ENCODE measurements at regions not wholly inside any gene's neighbourhood (a gene's known extent, or its start where the extent isn't known, plus 50 kb on each side); places are given as distances from the start of the nearest gene placed in this dataset.

DNA sequence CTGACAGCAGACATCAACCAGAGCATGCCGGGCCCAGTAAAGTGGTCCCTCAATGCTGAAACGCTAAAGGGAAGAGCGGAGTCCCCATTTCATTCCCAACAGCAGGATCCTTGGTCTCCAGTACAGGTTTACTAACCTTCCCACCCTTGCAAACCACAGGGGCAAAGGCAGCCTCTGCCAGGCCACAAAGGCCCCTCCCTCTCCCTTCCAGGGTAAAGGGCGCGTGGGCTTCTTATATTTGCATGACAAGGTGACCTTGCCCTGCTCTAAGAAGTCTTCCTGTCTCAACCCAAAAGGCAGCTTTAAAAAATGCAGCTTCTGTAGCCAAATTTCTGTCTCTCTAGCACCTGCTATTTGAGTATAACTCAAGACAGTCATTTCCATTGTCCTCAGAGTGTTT is 131.5 kb upstream of the PTCH1 start:
- Histone ChIP-seq H3K18ac (ENCODE audit: low read depth, low read length) (no peak overlapping the region), H3K56ac (ENCODE audit: extremely low read depth, insufficient read depth, low read length) (no peak overlapping the region), H2AK5ac (ENCODE audit: low read depth, low read length) (no peak overlapping the region), H3K9ac (ENCODE audit: low read depth, low read length) (no peak overlapping the region), H3K79me1 (ENCODE audit: low read depth in 1 of 2, low read length in 2 of 2) (no peaks in the 10 kb centered on the region), H2AFZ (replicated peaks; ENCODE audit: low read length, poor library complexity) (no peak overlapping the region), H2AK9ac (replicated peaks; ENCODE audit: low read depth, low read length, poor library complexity) (no peak overlapping the region), H3K4me1 (ENCODE audit: control insufficient read depth, insufficient read depth, low read length) (no peaks in the 10 kb centered on the region), H4K91ac (ENCODE audit: insufficient read depth, low read depth, low read length) (no peak overlapping the region), H4K8ac (ENCODE audit: low read depth in 2 of 2, low read length in 2 of 2) (no peak overlapping the region), H3K23ac (ENCODE audit: low read depth, low read length) (no peak overlapping the region), H3K4me3 (ENCODE audit: insufficient read depth, low read depth, low read length) (no peak overlapping the region), H3K4me2 (ENCODE audit: low read depth, low read length) (no peak overlapping the region), H3K9me1 (ENCODE audit: insufficient read depth, low read length) (no peaks in the 10 kb centered on the region), H2BK15ac (ENCODE audit: low read depth, low read length) (no peak overlapping the region), H2BK5ac (ENCODE audit: low read depth, low read length, poor library complexity, severe bottlenecking) (no peak overlapping the region), H4K5ac (ENCODE audit: low read depth, low read length) (no peak overlapping the region), H2BK120ac (ENCODE audit: low read depth, low read length) (no peak overlapping the region), H3K9me3 (ENCODE audit: control insufficient read depth, insufficient read depth, low read length) (no peaks in the 10 kb centered on the region), H3K14ac (replicated peaks; ENCODE audit: low read depth, low read length) (no peak overlapping the region), H3K4ac (ENCODE audit: low read depth, low read length) (no peak overlapping the region), H3K36me3 (ENCODE audit: control insufficient read depth, insufficient read depth, low read length) (no peaks in the 10 kb centered on the region), H4K20me1 (ENCODE audit: insufficient read depth, low read length) (no peaks in the 10 kb centered on the region), H2BK20ac (ENCODE audit: low read depth, low read length) (no peak overlapping the region), H3K27ac (ENCODE audit: insufficient read depth, low read length) (no peak overlapping the region), H3K27me3 (ENCODE audit: control insufficient read depth, insufficient read depth, low read length) (peaks cover 2% of the 10 kb centered on the region; the same call in 1 of the 2 replicates)
- no peak for TF ChIP-seq RAD21 (IDR thresholded peaks at IDR 0.05; ENCODE audit: low read length)
- no peak for TF ChIP-seq NFE2L2 (IDR thresholded peaks at IDR 0.05; ENCODE audit: low read depth, low read length)
- TF ChIP-seq MAFK (IDR thresholded peaks at IDR 0.05; ENCODE audit: low read depth, low read length) = no peak
- no peak for TF ChIP-seq CEBPB (IDR thresholded peaks at IDR 0.05; ENCODE audit: low read depth, low read length)
- TF ChIP-seq, protein P1, sequence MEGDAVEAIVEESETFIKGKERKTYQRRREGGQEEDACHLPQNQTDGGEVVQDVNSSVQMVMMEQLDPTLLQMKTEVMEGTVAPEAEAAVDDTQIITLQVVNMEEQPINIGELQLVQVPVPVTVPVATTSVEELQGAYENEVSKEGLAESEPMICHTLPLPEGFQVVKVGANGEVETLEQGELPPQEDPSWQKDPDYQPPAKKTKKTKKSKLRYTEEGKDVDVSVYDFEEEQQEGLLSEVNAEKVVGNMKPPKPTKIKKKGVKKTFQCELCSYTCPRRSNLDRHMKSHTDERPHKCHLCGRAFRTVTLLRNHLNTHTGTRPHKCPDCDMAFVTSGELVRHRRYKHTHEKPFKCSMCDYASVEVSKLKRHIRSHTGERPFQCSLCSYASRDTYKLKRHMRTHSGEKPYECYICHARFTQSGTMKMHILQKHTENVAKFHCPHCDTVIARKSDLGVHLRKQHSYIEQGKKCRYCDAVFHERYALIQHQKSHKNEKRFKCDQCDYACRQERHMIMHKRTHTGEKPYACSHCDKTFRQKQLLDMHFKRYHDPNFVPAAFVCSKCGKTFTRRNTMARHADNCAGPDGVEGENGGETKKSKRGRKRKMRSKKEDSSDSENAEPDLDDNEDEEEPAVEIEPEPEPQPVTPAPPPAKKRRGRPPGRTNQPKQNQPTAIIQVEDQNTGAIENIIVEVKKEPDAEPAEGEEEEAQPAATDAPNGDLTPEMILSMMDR (conservative IDR thresholded peaks at IDR 0.05; ENCODE audit: low read depth, low read length) = no peak
- no peak for TF ChIP-seq FOS (IDR thresholded peaks at IDR 0.05; ENCODE audit: low read depth, low read length)
- TF ChIP-seq SMC3 (IDR thresholded peaks at IDR 0.05; ENCODE audit: low read depth, low read length) = no peak
- no peak for TF ChIP-seq RFX5 (IDR thresholded peaks at IDR 0.05; ENCODE audit: low read depth, low read length)
- TF ChIP-seq, protein P2, sequence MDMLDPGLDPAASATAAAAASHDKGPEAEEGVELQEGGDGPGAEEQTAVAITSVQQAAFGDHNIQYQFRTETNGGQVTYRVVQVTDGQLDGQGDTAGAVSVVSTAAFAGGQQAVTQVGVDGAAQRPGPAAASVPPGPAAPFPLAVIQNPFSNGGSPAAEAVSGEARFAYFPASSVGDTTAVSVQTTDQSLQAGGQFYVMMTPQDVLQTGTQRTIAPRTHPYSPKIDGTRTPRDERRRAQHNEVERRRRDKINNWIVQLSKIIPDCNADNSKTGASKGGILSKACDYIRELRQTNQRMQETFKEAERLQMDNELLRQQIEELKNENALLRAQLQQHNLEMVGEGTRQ (IDR thresholded peaks at IDR 0.05; ENCODE audit: low read depth, low read length) = no peak
- TF ChIP-seq CHD1 (IDR thresholded peaks at IDR 0.05; ENCODE audit: low read depth, low read length) = no peak
- TF ChIP-seq, protein P3, sequence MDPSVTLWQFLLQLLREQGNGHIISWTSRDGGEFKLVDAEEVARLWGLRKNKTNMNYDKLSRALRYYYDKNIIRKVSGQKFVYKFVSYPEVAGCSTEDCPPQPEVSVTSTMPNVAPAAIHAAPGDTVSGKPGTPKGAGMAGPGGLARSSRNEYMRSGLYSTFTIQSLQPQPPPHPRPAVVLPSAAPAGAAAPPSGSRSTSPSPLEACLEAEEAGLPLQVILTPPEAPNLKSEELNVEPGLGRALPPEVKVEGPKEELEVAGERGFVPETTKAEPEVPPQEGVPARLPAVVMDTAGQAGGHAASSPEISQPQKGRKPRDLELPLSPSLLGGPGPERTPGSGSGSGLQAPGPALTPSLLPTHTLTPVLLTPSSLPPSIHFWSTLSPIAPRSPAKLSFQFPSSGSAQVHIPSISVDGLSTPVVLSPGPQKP (IDR thresholded peaks at IDR 0.05; ENCODE audit: borderline replicate concordance, low read depth, low read length) = no peak
- TF ChIP-seq RCOR1 (IDR thresholded peaks at IDR 0.05; ENCODE audit: insufficient replicate concordance, low read length) = no peak
- no peak for TF ChIP-seq MXI1 (IDR thresholded peaks at IDR 0.05; ENCODE audit: borderline replicate concordance, low read depth, low read length)
- no peak for TF ChIP-seq MAZ (IDR thresholded peaks at IDR 0.05; ENCODE audit: borderline replicate concordance, low read depth, low read length)
- no peak for TF ChIP-seq POLR2A (IDR thresholded peaks at IDR 0.05; ENCODE audit: low read depth, low read length)
- TF ChIP-seq BHLHE40 (IDR thresholded peaks at IDR 0.05; ENCODE audit: low read depth, low read length) = no peak
- ATAC-seq (ENCODE audit: low read depth) (no peak), DNase-seq (no peak)
- BruUV-seq (replicated peaks) = no TSS peak
- WGBS, 2 experiments (ENCODE audit: extremely low coverage in 2 of 2, insufficient read length in 1 of 2) = 100% methylated on average over 2 of the region's 5 CpGs; no CpG with 5 or more reads in 1 of the 2 experiments
- dilution Hi-C loops (cut with HindIII; ENCODE audit: low sequenced_read_pairs, unreplicated experiment) (no loop called here), in situ Hi-C loops (cut with MboI; ENCODE audit: low sequenced_read_pairs) (no loop called here), intact Hi-C loops (cut with micrococcal nuclease) (no loop called here)
- CTCF ChIA-PET = no interaction called here
- POLR2A ChIA-PET (ENCODE audit: unreplicated experiment) = no interaction called here
